IMR-90 (cell line): ENCODE measurements at regions not wholly inside any gene's neighbourhood (a gene's known extent, or its start where the extent isn't known, plus 50 kb on each side); places are given as distances from the start of the nearest gene placed in this dataset.

Experiments
- ATAC-seq: fragments of 200-7000 bp; cut with Tn5 transposase; 2 replicates; pipeline ENCODE4 v1.9.1; 2020; ENCODE audit warnings: low read depth, mild to moderate bottlenecking, moderate library complexity
- BruUV-seq: library from RNA; stranded (reverse); fragments of 400-500 nt; replicated peaks from 2 replicates; lab custom pipeline; 2021; lab: Mats Ljungman, UMichigan
- CTCF ChIA-PET: fragments of 300-600 bp; formaldehyde crosslinking; extraction: SDS; loops from one replicate; lab custom pipeline; 2021; ENCODE audit warnings: antibody characterized with exemption; lab: Yijun Ruan, JAX
- POLR2A ChIA-PET: fragments of 300-600 bp; sonication (Branson Sonifier 250); formaldehyde crosslinking; loops from one replicate; lab custom pipeline; 2022; ENCODE audit warnings: antibody characterized with exemption; ENCODE audit not compliant: unreplicated experiment; lab: Charles Lee
- DNase-seq: peaks from one replicate; pipeline ENCODE4 v3.0.0; 2013
- H2AFZ ChIP-seq: replicated peaks from 2 replicates; pipeline ENCODE3; 2013; ENCODE audit warnings: low read length, mild to moderate bottlenecking; ENCODE audit not compliant: poor library complexity
- H2AK5ac ChIP-seq: 2 replicates; pipeline ENCODE4 v1.6.1; 2013; ENCODE audit warnings: low read depth, low read length, inconsistent platforms
- H2AK9ac ChIP-seq: replicated peaks from 2 replicates; pipeline ENCODE3; 2013; ENCODE audit warnings: mild to moderate bottlenecking, low read depth, low read length, moderate library complexity; ENCODE audit not compliant: poor library complexity
- H2BK120ac ChIP-seq: 2 replicates; pipeline ENCODE4 v1.6.1; 2013; ENCODE audit warnings: low read depth, low read length, inconsistent platforms
- H2BK15ac ChIP-seq: 3 replicates; pipeline ENCODE4 v1.6.1; 2013; ENCODE audit warnings: low read depth, low read length, inconsistent platforms
- H2BK20ac ChIP-seq: 2 replicates; pipeline ENCODE4 v1.6.1; 2013; ENCODE audit warnings: low read depth, mild to moderate bottlenecking, inconsistent platforms, low read length, moderate library complexity
- H2BK5ac ChIP-seq: 2 replicates; pipeline ENCODE4 v1.6.1; 2013; ENCODE audit warnings: mild to moderate bottlenecking, low read depth, low read length, inconsistent platforms; ENCODE audit not compliant: poor library complexity, severe bottlenecking
- H3K14ac ChIP-seq: replicated peaks from 2 replicates; pipeline ENCODE4 v1.6.1; 2013; ENCODE audit warnings: low read depth, low read length, inconsistent platforms
- H3K18ac ChIP-seq: 2 replicates; pipeline ENCODE4 v1.6.1; 2013; ENCODE audit warnings: low read depth, low read length, control low read depth
- H3K23ac ChIP-seq: 2 replicates; pipeline ENCODE4 v1.6.1; 2013; ENCODE audit warnings: low read depth, low read length, inconsistent platforms
- H3K27ac ChIP-seq: 2 replicates; pipeline ENCODE4 v1.5.1; 2013; ENCODE audit warnings: mild to moderate bottlenecking, control low read depth, low read length; ENCODE audit not compliant: insufficient read depth
- H3K27me3 ChIP-seq: 2 replicates; pipeline ENCODE4 v1.6.1; 2013; ENCODE audit warnings: low read length; ENCODE audit not compliant: control insufficient read depth, insufficient read depth
- H3K36me3 ChIP-seq: 2 replicates; pipeline ENCODE4 v1.6.1; 2013; ENCODE audit warnings: low read length, mixed read lengths; ENCODE audit not compliant: control insufficient read depth, insufficient read depth
- H3K4ac ChIP-seq: 2 replicates; pipeline ENCODE4 v1.6.1; 2013; ENCODE audit warnings: low read depth, low read length, inconsistent platforms
- H3K4me1 ChIP-seq: 2 replicates; pipeline ENCODE4 v1.6.1; 2013; ENCODE audit warnings: low read length, mixed read lengths; ENCODE audit not compliant: control insufficient read depth, insufficient read depth
- H3K4me2 ChIP-seq: 2 replicates; pipeline ENCODE4 v1.6.1; 2013; ENCODE audit warnings: low read depth, mild to moderate bottlenecking, control low read depth, low read length, moderate library complexity
- H3K4me3 ChIP-seq: 2 replicates; pipeline ENCODE4 v1.5.1; 2013; ENCODE audit warnings: low read depth, mild to moderate bottlenecking, control low read depth, low read length, moderate library complexity; ENCODE audit not compliant: insufficient read depth
- H3K56ac ChIP-seq: 2 replicates; pipeline ENCODE4 v1.6.1; 2013; ENCODE audit warnings: low read length, inconsistent platforms; ENCODE audit not compliant: insufficient read depth; ENCODE audit errors: extremely low read depth
- H3K79me1 ChIP-seq, 2 experiments: 2 replicates each; pipeline ENCODE4 v1.6.1; 2013; ENCODE audit warnings: low read length in 2 of 2, inconsistent platforms in 1 of 2, low read depth in 1 of 2
- H3K9ac ChIP-seq: 2 replicates; pipeline ENCODE4 v1.6.1; 2013; ENCODE audit warnings: low read depth, low read length, control low read depth
- H3K9me1 ChIP-seq: 2 replicates; pipeline ENCODE4 v1.6.1; 2013; ENCODE audit warnings: low read length, inconsistent platforms; ENCODE audit not compliant: insufficient read depth
- H3K9me3 ChIP-seq: 2 replicates; pipeline ENCODE4 v1.6.1; 2013; ENCODE audit warnings: low read length; ENCODE audit not compliant: control insufficient read depth, insufficient read depth
- H4K20me1 ChIP-seq: 2 replicates; pipeline ENCODE4 v1.6.1; 2013; ENCODE audit warnings: low read length, inconsistent platforms; ENCODE audit not compliant: insufficient read depth
- H4K5ac ChIP-seq: 2 replicates; pipeline ENCODE4 v1.6.1; 2013; ENCODE audit warnings: mild to moderate bottlenecking, low read depth, low read length, control low read depth
- H4K8ac ChIP-seq, 2 experiments: 2 replicates each; pipeline ENCODE4 v1.6.1; 2013; ENCODE audit warnings: low read depth in 2 of 2, low read length in 2 of 2, control low read depth in 1 of 2, inconsistent platforms in 1 of 2
- H4K91ac ChIP-seq: 2 replicates; pipeline ENCODE4 v1.6.1; 2013; ENCODE audit warnings: low read depth, low read length, inconsistent platforms; ENCODE audit not compliant: insufficient read depth
- BHLHE40 ChIP-seq: fragments of 150-350 bp; IDR thresholded peaks from 2 replicates; pipeline ENCODE4 v1.6.1; 2016; ENCODE audit warnings: mild to moderate bottlenecking, low read depth, low read length
- CEBPB ChIP-seq: IDR thresholded peaks from 2 replicates; pipeline ENCODE4 v1.6.1; 2012; ENCODE audit warnings: low read depth, low read length, improper control_type of control experiment
- CHD1 ChIP-seq: IDR thresholded peaks from 2 replicates; pipeline ENCODE4 v1.6.1; 2012; ENCODE audit warnings: low read depth, low read length, improper control_type of control experiment
- FOS ChIP-seq: fragments of 150-350 bp; IDR thresholded peaks from 2 replicates; pipeline ENCODE4 v1.6.1; 2016; ENCODE audit warnings: low read depth, low read length
- MAFK ChIP-seq: IDR thresholded peaks from 2 replicates; pipeline ENCODE4 v1.6.1; 2012; ENCODE audit warnings: low read depth, low read length, improper control_type of control experiment
- MAZ ChIP-seq: IDR thresholded peaks from 2 replicates; pipeline ENCODE4 v1.6.1; 2012; ENCODE audit warnings: low read depth, mild to moderate bottlenecking, low read length, improper control_type of control experiment, moderate library complexity, borderline replicate concordance
- MXI1 ChIP-seq: IDR thresholded peaks from 2 replicates; pipeline ENCODE4 v1.6.1; 2012; ENCODE audit warnings: low read depth, mild to moderate bottlenecking, low read length, moderate library complexity, borderline replicate concordance
- NFE2L2 ChIP-seq: fragments of 150-350 bp; IDR thresholded peaks from 2 replicates; pipeline ENCODE4 v1.6.1; 2016; ENCODE audit warnings: low read depth, mild to moderate bottlenecking, low read length
- POLR2A ChIP-seq: IDR thresholded peaks from 2 replicates; pipeline ENCODE4 v1.6.1; 2012; ENCODE audit warnings: mild to moderate bottlenecking, low read depth, low read length
- RAD21 ChIP-seq: IDR thresholded peaks from 2 replicates; pipeline ENCODE4 v1.6.1; 2012; ENCODE audit warnings: low read length, improper control_type of control experiment
- RCOR1 ChIP-seq: IDR thresholded peaks from 2 replicates; pipeline ENCODE4 v1.6.1; 2012; ENCODE audit warnings: mild to moderate bottlenecking, low read length, improper control_type of control experiment; ENCODE audit not compliant: insufficient replicate concordance
- RFX5 ChIP-seq: IDR thresholded peaks from 2 replicates; pipeline ENCODE4 v1.8.0; 2012; ENCODE audit warnings: low read depth, mild to moderate bottlenecking, low read length, moderate library complexity
- SMC3 ChIP-seq: fragments of 150-350 bp; IDR thresholded peaks from 2 replicates; pipeline ENCODE4 v1.6.1; 2016; ENCODE audit warnings: low read depth, mild to moderate bottlenecking, antibody characterized with exemption, low read length, moderate library complexity
- WGBS, 2 experiments: methylation state at CpG; one replicate each; pipeline versions ENCODE4 v1.1.5 to v1.1.7; 2013; ENCODE audit warnings: missing lambda C conversion rate in 2 of 2; ENCODE audit not compliant: insufficient read length in 1 of 2; ENCODE audit errors: extremely low coverage in 2 of 2; 5-methylcytosine and 5-hydroxymethylcytosine counted together
- dilution Hi-C: fragments of 300-500 bp; cut with HindIII; formaldehyde crosslinking; loops from one replicate; pipeline ENCODE4 v1.14.3; 2018; ENCODE audit warnings: low sequenced_read_pairs; ENCODE audit not compliant: unreplicated experiment
- in situ Hi-C: fragments of 300-500 bp; cut with MboI; formaldehyde crosslinking; loops from 3 replicates; pipeline ENCODE4 v1.14.3; 2019; ENCODE audit warnings: low sequenced_read_pairs, inconsistent platforms, mixed read lengths
- intact Hi-C: fragments of 100-400 bp; cut with micrococcal nuclease; formaldehyde crosslinking; loops from 2 replicates; pipeline ENCODE4 v1.10.0; 2022
- TF ChIP-seq, protein P1 (sequence below): fragments of 150-350 bp; IDR thresholded peaks from 2 replicates; pipeline ENCODE4 v1.6.1; 2016; ENCODE audit warnings: low read depth, mild to moderate bottlenecking, low read length, moderate library complexity, borderline replicate concordance
- TF ChIP-seq, protein P2 (sequence below): fragments of 150-350 bp; IDR thresholded peaks from 2 replicates; pipeline ENCODE4 v1.6.1; 2017; ENCODE audit warnings: mild to moderate bottlenecking, antibody characterized with exemption, low read length, low read depth

DNA sequence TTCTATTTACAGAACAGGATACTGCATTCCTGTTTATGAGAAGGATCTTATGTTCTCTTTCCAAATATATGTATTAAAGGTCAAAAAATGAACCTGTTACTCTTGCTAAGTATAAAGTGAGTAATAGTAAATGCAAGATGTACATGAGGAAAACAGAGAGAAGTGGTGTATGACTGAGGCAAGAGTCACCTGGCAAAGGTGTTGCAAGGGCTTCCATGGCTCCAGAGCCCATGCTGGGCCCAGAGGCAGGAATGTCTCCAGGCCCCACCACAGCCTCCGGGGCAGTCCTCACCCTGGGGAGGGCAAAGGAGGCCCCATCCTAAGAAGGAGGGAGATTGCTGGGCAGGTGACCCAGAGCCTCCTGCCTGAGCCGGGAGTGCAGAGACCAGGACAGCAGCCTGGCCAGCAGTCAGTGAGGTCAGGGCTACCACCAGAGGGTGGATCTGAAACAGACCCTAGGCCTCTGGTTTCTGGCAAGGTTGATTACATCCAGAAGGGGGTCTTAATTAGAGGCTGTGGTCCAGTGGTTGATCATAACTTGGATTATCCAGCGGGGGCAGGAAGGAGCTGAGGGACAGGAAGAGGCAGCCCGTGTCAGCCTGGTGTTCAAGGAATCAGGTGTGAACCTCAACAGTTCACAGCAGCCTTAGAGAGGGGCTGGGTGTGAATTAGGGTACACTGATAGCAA, 57.3 kb upstream of the CPLX2 start:
- CTCF ChIA-PET: no interaction called here

More for the DNA sequence above, 57.3 kb upstream of the CPLX2 start:
- H3K4ac ChIP-seq: no peak overlapping the region
- no peaks in the 10 kb centered on the region for H3K9me3 ChIP-seq
- H2BK5ac ChIP-seq: no peak overlapping the region
- H3K4me3 ChIP-seq: no peak overlapping the region
- BruUV-seq: no TSS peak
- peaks cover 2% of the 10 kb centered on the region for H3K27me3 ChIP-seq
- TF ChIP-seq, protein P1, sequence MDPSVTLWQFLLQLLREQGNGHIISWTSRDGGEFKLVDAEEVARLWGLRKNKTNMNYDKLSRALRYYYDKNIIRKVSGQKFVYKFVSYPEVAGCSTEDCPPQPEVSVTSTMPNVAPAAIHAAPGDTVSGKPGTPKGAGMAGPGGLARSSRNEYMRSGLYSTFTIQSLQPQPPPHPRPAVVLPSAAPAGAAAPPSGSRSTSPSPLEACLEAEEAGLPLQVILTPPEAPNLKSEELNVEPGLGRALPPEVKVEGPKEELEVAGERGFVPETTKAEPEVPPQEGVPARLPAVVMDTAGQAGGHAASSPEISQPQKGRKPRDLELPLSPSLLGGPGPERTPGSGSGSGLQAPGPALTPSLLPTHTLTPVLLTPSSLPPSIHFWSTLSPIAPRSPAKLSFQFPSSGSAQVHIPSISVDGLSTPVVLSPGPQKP: no peak
- TF ChIP-seq RAD21 (no peak), NFE2L2 (no peak), RCOR1 (no peak), BHLHE40 (no peak), MXI1 (no peak), FOS (no peak), CEBPB (no peak), POLR2A (no peak), MAZ (no peak), RFX5 (no peak), MAFK (no peak), CHD1 (no peak), SMC3 (no peak)
- TF ChIP-seq, protein P2, sequence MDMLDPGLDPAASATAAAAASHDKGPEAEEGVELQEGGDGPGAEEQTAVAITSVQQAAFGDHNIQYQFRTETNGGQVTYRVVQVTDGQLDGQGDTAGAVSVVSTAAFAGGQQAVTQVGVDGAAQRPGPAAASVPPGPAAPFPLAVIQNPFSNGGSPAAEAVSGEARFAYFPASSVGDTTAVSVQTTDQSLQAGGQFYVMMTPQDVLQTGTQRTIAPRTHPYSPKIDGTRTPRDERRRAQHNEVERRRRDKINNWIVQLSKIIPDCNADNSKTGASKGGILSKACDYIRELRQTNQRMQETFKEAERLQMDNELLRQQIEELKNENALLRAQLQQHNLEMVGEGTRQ: no peak
- in situ Hi-C loops (no loop called here), intact Hi-C loops (loop anchor here (5.0 kb wide), 1 partner anchor 58 kb away; the partner anchor contains the start of gene CPLX2), dilution Hi-C loops (no loop called here)
- peaks cover 3% of the 10 kb centered on the region; the same call in 1 of the 2 replicates for H4K20me1 ChIP-seq
- no peak overlapping the region for H3K56ac ChIP-seq
- ATAC-seq: no peak
- H3K23ac ChIP-seq: no peak overlapping the region
- H4K5ac ChIP-seq: no peak overlapping the region
- POLR2A ChIA-PET: interaction anchor here (0.6 kb wide), 1 partner anchor 13 kb away, joined by 3 read pairs; no protein-coding TSS in a partner anchor
- H3K4me1 ChIP-seq: peaks cover 11% of the 10 kb centered on the region; the same call in 1 of the 2 replicates
- H2BK120ac ChIP-seq: peak overlapping the region; percentile 62; the same call in 1 of the 2 replicates
- no peaks in the 10 kb centered on the region for H3K9me1 ChIP-seq
- WGBS, 2 experiments: 83% methylated on average over 1 of the region's 4 CpGs; no CpG with 5 or more reads in 1 of the 2 experiments
- no peak overlapping the region for H4K8ac ChIP-seq
- no peak overlapping the region for H3K9ac ChIP-seq
- H2BK15ac ChIP-seq: no peak overlapping the region
- peak overlapping the region; percentile 25; the same call in 1 of the 2 replicates for H2AK5ac ChIP-seq
- no peaks in the 10 kb centered on the region for H3K79me1 ChIP-seq
- DNase-seq: no peak
- H3K27ac ChIP-seq: no peak overlapping the region
- no peaks in the 10 kb centered on the region for H3K36me3 ChIP-seq
- H3K14ac ChIP-seq: no peak overlapping the region
- no peak overlapping the region for H2AFZ ChIP-seq
- H2BK20ac ChIP-seq: no peak overlapping the region
- H3K4me2 ChIP-seq: no peak overlapping the region
- no peak overlapping the region for H3K18ac ChIP-seq
- H2AK9ac ChIP-seq: no peak overlapping the region
- H4K91ac ChIP-seq: no peak overlapping the region
